NOMO-1 (cell line): ENCODE measurements at regions not wholly inside any gene's neighbourhood (a gene's known extent, or its start where the extent isn't known, plus 50 kb on each side); places are given as distances from the start of the nearest gene placed in this dataset.
"Not testable (repeated sequence)": the region's sequence is repeated elsewhere in the genome, so short reads cannot be mapped to it uniquely, and the experiment has no call there.

Experiments
- DNase-seq, 2 experiments: peaks; one replicate each; lab custom pipeline; 2025; ENCODE audit not compliant: unreplicated experiment in 2 of 2; lab: John Stamatoyannopoulos, UW

DNA sequence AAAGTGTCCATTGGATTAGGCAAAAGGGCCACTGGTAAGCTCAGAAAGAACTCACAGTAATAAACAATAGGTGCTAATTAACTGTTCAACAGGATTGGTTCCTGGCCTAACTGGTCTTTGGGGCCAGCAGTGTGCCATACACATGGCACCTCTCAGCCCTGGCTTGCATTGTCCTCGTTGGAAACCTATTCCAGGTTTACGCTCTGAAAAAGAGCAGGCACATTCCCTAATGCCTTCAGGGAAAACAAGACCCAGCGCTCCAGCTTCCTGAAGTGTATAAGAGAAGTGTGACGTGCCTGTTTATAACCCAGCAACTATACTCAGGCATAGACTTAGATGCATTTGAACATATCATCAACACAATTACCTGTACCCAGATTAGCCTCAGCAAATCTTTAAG lies 51.9 kb upstream of the RBM47 start:
- no peak for DNase-seq

DNA sequence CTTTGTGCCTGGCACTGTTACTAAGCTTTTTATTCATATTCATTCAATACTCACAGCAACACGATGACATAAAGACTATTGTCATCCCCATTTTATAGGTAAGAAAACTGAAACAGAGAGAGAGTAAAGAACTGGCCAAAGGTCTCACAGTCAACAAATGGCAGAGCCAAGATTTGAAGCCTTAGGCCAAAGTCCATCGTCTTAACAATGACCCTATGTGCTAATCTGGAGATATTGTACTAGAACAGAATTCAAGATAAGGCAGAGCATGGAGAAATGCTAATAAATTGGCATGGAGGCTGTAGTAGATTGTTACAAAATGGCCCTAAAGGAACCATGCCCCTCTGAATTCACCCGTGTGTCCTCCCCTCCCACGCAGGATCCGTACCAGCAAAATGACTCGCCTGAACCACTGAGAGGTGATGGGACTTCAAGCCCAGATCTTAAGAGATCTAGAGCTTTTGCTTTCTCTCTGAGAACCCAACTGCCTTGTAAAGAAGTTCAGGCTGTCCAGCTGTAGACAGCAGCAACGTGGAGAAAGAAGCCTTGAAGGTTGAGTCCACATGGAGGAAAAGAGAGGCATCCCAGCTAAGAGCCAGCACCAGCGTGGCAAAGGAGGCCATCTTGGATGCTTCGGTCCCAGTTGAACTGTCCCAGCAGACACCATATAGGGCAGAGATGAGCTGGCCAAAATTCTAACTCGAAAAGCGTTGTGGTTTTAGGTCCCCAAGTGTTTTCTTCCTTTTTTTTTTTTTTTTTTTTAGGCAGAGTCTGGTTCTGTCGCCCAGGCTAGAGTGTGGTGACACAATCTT lies 52.8 kb upstream of the RBM47 start:
- DNase-seq: peak; percentile 71 to 77

DNA sequence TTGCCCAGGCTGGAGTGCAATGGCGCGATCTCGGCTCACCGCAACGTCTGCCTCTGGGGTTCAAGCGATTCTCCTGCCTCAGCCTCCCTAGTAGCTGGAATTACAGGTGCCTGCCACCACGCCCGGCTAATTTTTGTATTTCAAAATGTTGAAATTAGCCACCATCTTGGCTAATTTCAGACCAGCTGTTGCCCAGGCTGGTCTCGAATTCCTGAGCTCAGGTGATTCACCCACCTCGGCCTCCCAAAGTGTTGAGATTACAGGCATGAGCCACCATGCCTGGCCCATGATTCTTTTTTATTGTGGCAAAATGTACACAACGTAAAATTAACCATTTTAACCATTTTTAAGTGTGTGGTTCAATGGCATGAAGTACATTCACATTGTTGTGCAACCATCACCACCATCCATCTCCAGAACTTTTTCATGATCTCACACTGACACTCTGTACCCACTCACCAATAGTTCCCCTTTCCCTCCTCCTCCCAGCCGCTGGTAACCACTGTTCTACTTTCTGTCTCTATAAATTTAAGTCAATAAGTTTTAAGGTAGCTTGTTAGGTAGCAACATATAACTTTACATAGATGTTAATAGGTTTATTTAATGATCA lies 54.0 kb upstream of the RBM47 start:
- peak; percentile 74 to 83 for DNase-seq

DNA sequence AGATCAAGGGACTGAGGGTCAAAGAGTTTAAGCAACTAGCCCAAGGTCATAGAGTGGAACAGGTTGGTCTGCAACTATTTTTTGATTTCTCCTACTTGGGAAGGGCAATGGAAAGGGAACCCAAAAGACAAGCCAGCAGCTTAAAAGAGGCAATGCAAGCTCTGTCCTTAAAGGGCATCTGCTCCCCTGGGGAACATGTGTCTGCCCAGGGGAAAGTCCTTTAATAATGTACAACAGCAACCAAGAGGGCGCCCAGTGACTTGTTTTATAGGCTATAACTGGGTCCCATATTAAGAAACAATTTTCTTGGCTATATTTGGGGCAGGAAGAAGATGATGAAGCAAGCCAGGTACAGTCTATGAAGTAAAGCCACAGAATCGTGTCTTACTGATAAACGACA lies 54.7 kb upstream of the RBM47 start:
- DNase-seq: no peak

DNA sequence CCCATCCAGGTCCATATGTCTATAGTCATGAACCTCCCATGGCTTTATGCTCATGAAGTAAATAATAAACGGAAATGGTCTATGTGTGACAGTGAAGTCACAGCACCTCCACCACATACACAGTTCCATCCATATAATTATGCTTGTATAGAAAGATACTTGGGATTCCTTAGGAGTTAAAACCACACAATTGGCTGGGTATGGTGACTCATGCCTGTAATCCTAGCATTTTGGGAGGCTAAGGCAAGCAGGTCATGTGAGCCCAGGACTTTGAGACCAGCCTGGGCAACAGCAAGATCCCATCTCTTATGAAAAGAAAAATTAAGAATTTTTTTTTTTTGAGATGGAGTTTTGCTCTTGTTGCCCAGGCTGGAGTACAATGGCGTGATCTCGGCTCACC lies 55.6 kb upstream of the RBM47 start:
- no peak for DNase-seq

DNA sequence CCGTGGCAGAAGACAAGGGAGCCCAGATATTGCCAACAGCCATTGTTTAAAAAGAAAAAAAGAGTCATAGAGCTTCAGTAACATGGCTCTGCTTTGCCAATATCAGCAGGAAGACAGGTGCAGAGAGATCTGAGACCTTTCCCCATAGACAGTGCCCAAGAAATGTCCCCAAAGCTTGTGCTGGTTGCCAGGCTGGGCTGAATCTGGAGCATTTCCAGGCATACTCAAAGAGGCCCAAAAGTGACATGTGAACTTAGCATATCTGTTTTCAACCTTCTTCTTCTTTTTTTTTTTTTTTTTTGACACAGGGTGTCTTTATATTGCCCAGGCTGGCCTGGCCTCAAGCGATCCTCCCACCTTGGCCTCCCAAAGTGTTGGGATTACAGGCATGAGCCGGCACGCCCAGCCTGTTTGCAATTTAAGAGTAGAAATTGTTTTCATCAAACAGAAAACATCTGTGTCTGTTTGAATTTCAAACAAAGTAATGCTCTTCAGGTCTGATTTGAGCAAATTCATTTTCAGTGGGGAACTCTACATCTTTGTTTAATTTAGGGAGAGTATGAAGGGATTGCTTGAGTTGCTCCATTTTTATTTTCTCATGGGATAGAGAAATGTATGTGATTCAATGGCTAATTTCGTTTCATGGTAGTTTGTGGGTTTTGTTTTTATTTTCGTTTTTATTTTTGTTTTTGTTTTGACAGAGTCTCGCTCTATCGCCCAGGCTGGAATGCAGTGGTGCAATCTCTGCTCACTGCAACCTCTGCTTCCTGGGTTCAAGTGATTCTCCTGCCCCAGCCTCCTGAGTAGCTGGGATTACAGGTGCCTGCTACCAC lies 56.6 kb upstream of the RBM47 start:
- DNase-seq: no peak

DNA sequence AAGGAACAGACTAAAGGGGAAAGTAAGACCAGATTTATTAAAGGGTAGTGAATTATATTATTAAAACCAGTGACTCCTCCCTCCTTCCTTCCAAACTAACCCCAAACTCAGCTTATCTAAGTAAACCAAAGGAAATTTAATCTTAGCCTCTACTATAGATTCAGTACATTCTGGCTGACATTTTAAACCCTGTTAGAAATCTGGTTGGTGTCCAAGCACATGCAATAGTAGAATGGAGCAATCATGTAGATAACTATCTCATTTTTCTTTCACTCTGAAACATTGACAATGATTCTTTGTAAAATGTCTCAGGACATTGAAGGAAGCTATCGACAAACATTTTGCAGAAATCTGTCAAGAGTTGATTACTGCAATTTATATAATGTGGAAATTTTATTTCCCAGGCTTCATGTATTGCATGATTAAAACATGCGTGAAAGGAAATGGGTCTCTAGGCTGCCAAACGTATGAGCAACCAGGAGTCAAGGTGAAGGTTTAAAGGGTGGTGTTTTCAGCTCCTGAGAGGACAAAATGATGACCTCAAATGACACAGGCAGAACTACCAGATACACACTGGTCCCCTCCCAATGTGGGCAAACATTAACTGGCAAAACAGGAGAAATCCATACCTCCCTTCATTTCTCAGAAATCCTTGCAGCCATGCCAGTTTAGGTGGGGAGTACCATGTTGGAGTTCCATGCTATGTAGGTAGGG lies 58.2 kb upstream of the RBM47 start:
- DNase-seq: no peak

DNA sequence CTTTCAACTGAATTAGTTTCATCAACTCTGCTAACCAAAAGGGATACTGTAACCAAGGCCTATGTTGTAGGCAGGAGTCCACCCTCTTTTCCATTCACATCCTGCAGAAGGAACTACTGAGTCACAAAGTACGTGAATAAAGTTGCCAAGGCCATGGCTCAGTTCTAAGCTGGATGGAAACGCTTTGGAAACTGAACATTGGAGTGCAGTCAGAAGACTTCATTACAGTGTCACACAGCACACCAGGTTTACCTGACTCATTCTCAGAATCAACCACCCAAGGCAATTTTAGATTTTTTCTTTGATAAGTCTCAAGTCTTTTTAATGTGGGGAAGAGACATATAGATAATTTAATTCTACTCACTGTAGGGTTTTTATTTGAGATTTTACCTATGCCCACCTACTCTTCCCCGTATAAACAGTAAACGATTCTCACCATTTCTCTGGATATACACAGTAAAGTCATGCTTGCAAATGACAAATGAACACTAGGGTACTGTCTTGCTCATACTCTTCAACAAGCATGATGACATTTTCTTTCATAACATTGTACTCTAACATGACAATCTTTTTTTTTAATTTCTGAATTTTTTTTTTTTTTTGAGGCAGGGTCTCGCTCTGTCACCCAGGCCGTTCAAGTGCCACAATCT lies 58.9 kb upstream of the RBM47 start:
- no peak for DNase-seq

DNA sequence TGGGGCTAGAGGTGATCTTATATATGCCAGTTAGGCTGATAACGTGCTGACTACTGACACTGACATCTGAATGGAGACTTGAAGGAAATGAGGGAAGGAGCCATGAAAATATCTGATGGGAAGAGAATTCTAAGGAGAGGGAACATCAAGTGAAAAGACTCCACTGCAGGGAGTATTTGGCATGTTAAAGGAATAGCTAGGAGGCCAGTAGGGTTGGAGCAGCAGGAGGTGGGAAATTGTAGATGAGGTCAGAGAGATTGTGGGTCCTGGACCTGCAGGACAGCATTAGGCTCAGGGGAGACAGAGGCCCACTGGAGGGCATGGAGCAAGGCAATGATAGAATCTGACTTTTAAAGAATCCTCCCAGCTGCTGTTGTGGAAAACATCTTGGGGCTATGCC lies 55.8 kb upstream of the NSUN7 start:
- no peak for DNase-seq

DNA sequence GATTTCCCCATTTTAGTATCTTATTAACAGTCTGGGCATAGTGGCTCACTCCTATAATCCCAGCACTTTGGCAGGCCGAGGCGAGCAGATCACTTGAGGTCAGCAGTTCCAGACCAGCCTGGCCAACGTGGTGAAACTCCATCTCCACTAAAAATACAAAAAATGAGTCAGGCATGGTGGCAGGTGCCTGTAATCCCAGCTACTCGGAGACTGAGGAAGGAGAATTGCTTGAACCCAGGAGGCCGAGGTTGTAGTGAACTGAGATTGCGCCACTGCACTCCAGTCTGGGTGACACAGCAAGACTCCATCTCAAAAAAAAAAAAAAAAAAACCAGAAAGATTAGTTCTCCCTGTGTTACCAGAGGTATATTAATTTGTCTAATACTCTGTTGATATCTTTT lies 52.3 kb upstream of the NSUN7 start:
- not testable (repeated sequence) for DNase-seq

DNA sequence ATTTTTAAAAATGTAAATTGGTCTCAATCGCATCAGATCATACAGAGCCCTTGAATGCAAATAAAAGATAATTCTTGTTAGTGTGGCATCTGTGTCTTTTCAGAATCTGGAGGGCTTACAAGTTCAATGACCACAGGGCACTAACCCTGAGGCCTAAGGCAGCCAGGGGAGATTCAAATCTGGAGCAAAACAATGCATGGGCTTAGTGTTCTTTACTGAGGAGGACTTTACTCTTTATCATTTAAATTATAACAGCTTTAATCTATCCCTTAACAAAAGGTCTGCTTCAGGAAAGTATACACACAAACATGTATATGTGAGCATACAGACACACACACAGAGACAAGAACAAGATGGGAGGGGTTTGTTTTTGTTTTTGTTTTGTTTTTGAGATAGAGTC lies 51.0 kb upstream of the NSUN7 start:
- DNase-seq: no peak

DNA sequence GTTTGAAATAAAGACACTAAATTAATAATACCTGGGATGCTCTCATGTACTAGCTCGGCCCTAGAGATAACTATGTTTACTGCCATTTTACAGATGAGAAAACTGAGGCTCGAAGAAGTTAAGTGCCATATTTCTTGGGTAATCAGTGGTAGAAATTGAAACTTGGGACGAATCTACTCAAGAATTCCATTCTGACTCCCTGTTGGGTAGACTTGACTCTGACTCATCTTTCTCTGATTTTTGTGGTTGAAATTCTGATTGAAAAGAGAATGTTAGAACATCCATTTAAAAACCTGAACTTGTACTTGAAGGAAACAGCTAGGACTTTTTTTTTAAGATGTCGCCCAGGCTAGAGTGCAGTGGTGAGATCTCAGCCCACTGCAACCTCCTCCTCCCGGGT lies 50.1 kb upstream of the NSUN7 start:
- no peak for DNase-seq
